H1 (cell line): ENCODE measurements at regions not wholly inside any gene's neighbourhood (a gene's known extent, or its start where the extent isn't known, plus 50 kb on each side); places are given as distances from the start of the nearest gene placed in this dataset.

Experiments used
- BACH1 ChIP-seq: IDR thresholded peaks from 2 replicates; pipeline ENCODE4 v1.6.1; 2012; ENCODE audit warnings: low read length, improper control_type of control experiment
- CHD1 ChIP-seq: IDR thresholded peaks from 2 replicates; pipeline ENCODE4 v1.6.1; 2012; ENCODE audit warnings: low read depth, low read length, improper control_type of control experiment
- CTBP2 ChIP-seq: IDR thresholded peaks from 2 replicates; pipeline ENCODE4 v1.7.0; 2011; ENCODE audit warnings: borderline replicate concordance, mild to moderate bottlenecking, moderate library complexity, mixed read lengths, low read length; ENCODE audit not compliant: insufficient read depth, insufficient read length
- TAF1 ChIP-seq: IDR thresholded peaks from 2 replicates; pipeline ENCODE4 v1.6.1; 2011; ENCODE audit warnings: mild to moderate bottlenecking, low read depth, low read length
- TF ChIP-seq, protein P1 (sequence below), 3 experiments: IDR thresholded peaks; 1 replicate in 2 of 3; 2 replicates in 1 of 3; pipeline versions ENCODE4 v1.5.1 to v1.6.1; 2011; ENCODE audit warnings: low read length in 3 of 3, mild to moderate bottlenecking in 3 of 3, inconsistent platforms in 2 of 3, low read depth in 1 of 3, moderate library complexity in 1 of 3; ENCODE audit not compliant: insufficient read depth in 1 of 3; ENCODE audit errors: control extremely low read depth in 1 of 3

DNA sequence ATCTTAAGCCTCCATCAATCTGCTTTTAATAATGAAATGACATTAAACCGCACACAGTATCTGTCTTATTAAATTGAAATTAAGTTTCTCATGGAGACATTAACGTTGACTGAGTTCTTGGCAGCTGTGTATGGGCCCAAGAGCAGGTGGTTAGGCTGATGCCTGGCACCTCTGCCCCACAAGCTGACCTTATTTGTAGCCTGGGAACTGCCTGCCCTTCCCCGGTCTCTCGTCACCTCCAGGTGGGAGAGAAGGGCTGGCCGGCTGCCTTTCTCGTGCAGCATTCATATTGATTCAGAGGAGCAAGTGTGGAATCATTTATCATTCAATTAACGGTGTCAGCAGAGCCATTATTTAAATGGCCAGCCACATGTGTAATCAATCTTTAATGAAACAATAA is 53.0 kb upstream of the FCN1 start (continued):
- TF ChIP-seq, protein P1, sequence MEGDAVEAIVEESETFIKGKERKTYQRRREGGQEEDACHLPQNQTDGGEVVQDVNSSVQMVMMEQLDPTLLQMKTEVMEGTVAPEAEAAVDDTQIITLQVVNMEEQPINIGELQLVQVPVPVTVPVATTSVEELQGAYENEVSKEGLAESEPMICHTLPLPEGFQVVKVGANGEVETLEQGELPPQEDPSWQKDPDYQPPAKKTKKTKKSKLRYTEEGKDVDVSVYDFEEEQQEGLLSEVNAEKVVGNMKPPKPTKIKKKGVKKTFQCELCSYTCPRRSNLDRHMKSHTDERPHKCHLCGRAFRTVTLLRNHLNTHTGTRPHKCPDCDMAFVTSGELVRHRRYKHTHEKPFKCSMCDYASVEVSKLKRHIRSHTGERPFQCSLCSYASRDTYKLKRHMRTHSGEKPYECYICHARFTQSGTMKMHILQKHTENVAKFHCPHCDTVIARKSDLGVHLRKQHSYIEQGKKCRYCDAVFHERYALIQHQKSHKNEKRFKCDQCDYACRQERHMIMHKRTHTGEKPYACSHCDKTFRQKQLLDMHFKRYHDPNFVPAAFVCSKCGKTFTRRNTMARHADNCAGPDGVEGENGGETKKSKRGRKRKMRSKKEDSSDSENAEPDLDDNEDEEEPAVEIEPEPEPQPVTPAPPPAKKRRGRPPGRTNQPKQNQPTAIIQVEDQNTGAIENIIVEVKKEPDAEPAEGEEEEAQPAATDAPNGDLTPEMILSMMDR (IDR thresholded peaks at IDR 0.05; ENCODE audit: control extremely low read depth in 1 of 3, insufficient read depth in 1 of 3, low read depth in 1 of 3, low read length in 3 of 3), result no peak
- TF ChIP-seq CHD1, result no peak
- TF ChIP-seq TAF1, result no peak
- no peak for TF ChIP-seq BACH1
- no peak for TF ChIP-seq CTBP2
